Breast epithelium (tissue), 4 donors: ENCODE measurements at regions not wholly inside any gene's neighbourhood (a gene's known extent, or its start where the extent isn't known, plus 50 kb on each side); places are given as distances from the start of the nearest gene placed in this dataset.
"Not testable (repeated sequence)": the region's sequence is repeated elsewhere in the genome, so short reads cannot be mapped to it uniquely, and the experiment has no call there.

Experiments
- DNase-seq, 2 donors: peaks; one replicate each; pipeline ENCODE4 v3.0.0-alpha.2; 2019; ENCODE audit warnings: low spot score in 2 of 2
- H3K27ac ChIP-seq, 2 donors: fragments of 200-600 bp; sonication (generic) in 1 of 2; one replicate each; pipeline ENCODE4 v1.5.1; 2016 to 2019; ENCODE audit warnings: mild to moderate bottlenecking in 1 of 2
- H3K27me3 ChIP-seq, 2 donors: fragments of 200-600 bp; sonication (generic) in 1 of 2; one replicate each; pipeline versions ENCODE4 v1.5.1 to v1.6.0; 2017 to 2019; ENCODE audit warnings: control low read depth in 1 of 2, mild to moderate bottlenecking in 1 of 2
- H3K36me3 ChIP-seq: fragments of 200-600 bp; one replicate; pipeline ENCODE4 v1.5.1; 2019
- H3K4me1 ChIP-seq, 2 donors: fragments of 200-600 bp; sonication (generic); one replicate each; pipeline ENCODE4 v1.5.1; 2016 to 2019; ENCODE audit warnings: control low read depth in 1 of 2
- H3K4me3 ChIP-seq, 3 donors: fragments of 200-600 bp; sonication (generic); 1 replicate in 2 of 3; 2 replicates in 1 of 3; pipeline ENCODE4 v1.5.1; 2016 to 2019; ENCODE audit warnings: mild to moderate bottlenecking in 3 of 3, moderate library complexity in 2 of 3
- H3K9me3 ChIP-seq, 2 donors: fragments of 200-600 bp; sonication (generic) in 1 of 2; one replicate each; pipeline ENCODE4 v1.5.1; 2016 to 2019; ENCODE audit warnings: control low read depth in 1 of 2
- POLR2A ChIP-seq: fragments of 450-650 bp; IDR thresholded peaks from one replicate; pipeline ENCODE4 v1.6.1; 2016; ENCODE audit warnings: antibody characterized with exemption, mild to moderate bottlenecking, moderate library complexity
- POLR2AphosphoS5 ChIP-seq, 3 donors: sonication (generic); formaldehyde crosslinking; IDR thresholded peaks; one replicate each; pipeline ENCODE4 v1.6.1; 2017; ENCODE audit warnings: antibody characterized with exemption in 3 of 3
- intact Hi-C: fragments of 100-400 bp; cut with DNase I; formaldehyde crosslinking; loops from one replicate; pipeline ENCODE4 v1.15.1; 2023; ENCODE audit warnings: low total_unique reads
- TF ChIP-seq, protein P1 (sequence below), 3 donors: fragments of 450-650 bp; IDR thresholded peaks; one replicate each; pipeline ENCODE4 v1.5.1; 2016 to 2017; ENCODE audit warnings: antibody characterized with exemption in 3 of 3, mild to moderate bottlenecking in 3 of 3, moderate library complexity in 3 of 3

DNA sequence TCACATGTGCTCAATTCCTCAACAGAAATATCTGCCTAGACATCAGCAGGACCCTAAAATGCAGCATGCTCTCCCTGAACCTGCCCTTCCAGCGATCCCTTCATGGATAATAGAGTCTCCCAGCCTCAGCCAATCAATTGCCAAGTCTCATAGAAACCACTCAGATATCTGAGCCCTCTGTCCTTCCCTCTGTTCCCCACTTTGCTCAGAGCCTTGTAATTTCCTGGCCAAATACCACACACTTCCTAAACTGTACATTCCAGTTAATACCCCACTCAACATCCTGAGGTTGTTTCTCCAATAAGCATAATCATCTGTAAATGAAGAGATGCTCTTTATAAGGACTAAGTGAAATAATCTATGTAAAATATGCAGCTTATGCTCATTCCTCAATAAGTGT, 59.3 kb upstream of the PTGFRN start:
- DNase-seq, result no peak
- H3K9me3 ChIP-seq, result no peaks in the 10 kb centered on the region
- H3K4me1 ChIP-seq, result no peaks in the 10 kb centered on the region
- no peak overlapping the region for H3K27ac ChIP-seq
- H3K27me3 ChIP-seq, result no peaks in the 10 kb centered on the region
- H3K36me3 ChIP-seq, result no peaks in the 10 kb centered on the region
- no peak overlapping the region for H3K4me3 ChIP-seq
- no peak for TF ChIP-seq POLR2A
- TF ChIP-seq, protein P1, sequence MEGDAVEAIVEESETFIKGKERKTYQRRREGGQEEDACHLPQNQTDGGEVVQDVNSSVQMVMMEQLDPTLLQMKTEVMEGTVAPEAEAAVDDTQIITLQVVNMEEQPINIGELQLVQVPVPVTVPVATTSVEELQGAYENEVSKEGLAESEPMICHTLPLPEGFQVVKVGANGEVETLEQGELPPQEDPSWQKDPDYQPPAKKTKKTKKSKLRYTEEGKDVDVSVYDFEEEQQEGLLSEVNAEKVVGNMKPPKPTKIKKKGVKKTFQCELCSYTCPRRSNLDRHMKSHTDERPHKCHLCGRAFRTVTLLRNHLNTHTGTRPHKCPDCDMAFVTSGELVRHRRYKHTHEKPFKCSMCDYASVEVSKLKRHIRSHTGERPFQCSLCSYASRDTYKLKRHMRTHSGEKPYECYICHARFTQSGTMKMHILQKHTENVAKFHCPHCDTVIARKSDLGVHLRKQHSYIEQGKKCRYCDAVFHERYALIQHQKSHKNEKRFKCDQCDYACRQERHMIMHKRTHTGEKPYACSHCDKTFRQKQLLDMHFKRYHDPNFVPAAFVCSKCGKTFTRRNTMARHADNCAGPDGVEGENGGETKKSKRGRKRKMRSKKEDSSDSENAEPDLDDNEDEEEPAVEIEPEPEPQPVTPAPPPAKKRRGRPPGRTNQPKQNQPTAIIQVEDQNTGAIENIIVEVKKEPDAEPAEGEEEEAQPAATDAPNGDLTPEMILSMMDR (IDR thresholded peaks at IDR 0.05), result no peak
- intact Hi-C loops, result no loop called here

DNA sequence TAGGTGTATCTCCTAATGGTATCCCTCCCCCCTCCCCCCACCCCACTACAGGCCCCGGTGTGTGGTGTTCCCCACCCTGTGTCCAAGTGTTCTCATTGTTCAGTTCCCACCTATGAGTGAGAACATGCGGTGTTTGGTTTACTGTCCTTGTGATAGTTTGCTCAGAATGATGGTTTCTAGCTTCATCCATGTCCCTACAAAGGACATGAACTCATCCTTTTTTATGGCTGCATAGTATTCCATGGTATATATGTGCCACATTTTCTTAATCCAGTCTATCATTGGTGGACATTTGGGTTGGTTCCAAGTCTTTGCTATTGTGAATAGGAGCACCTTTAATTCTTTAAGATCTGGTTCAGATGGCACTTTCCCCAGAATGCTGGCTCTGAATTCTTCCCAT, 58.5 kb upstream of the PTGFRN start:
- intact Hi-C loops, H3K36me3 ChIP-seq, H3K9me3 ChIP-seq, H3K4me3 ChIP-seq, H3K27me3 ChIP-seq, H3K4me1 ChIP-seq, DNase-seq, H3K27ac ChIP-seq: not testable (repeated sequence)

DNA sequence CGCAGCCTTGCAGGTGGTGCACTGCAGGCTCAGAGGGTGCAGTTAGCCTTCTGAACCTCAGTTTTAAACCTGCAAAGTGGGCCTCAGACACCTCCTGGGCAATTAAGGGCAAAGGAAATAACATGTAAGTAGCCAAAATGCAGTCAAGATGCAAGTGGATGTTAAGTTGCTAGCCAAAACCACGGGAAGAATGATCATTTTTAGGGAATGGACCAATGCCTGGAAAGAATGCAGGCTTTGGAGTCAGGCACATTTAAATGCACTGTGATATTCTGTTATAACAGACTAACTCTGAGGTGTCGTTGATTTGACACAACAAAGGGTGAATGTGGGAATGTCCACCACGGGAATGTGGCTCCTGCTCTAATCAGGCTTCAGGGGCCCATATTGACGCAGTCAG, 57.9 kb upstream of the PTGFRN start:
- Histone ChIP-seq H3K4me1 (no peaks in the 10 kb centered on the region), H3K4me3 (no peak overlapping the region), H3K36me3 (no peaks in the 10 kb centered on the region), H3K27me3 (no peaks in the 10 kb centered on the region), H3K27ac (no peak overlapping the region), H3K9me3 (no peaks in the 10 kb centered on the region)
- intact Hi-C loops, result no loop called here
- DNase-seq, result no peak
- no peak for TF ChIP-seq POLR2A
- TF ChIP-seq, protein P1 (IDR thresholded peaks at IDR 0.05), result no peak
- TF ChIP-seq POLR2AphosphoS5 (IDR thresholded peaks at IDR 0.05), result no peak

DNA sequence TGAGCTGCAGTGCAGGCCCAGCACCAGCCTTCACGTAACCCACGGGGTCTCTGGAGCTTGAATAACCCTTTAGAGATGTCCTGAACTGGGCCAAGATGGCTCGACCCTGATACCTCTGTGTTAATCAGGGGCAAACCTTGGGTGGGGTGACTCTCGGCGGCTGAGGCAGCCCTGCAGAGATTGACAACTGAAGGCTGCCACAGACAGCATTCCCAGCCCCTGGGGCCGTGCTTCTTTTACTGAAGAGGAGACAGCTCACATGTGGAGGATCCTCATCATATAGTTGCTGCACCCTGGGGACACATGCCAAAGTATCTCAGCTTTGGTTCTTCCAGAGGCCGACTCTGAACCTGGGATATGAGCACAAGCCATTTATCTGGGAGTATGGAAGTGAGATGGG, 57.3 kb upstream of the PTGFRN start:
- H3K9me3 ChIP-seq, result no peaks in the 10 kb centered on the region
- no peak overlapping the region for H3K27ac ChIP-seq
- no peaks in the 10 kb centered on the region for H3K27me3 ChIP-seq
- H3K4me3 ChIP-seq, result no peak overlapping the region
- TF ChIP-seq, protein P1 (IDR thresholded peaks at IDR 0.05), result no peak
- TF ChIP-seq POLR2A (no peak), POLR2AphosphoS5 (IDR thresholded peaks at IDR 0.05) (no peak)
- no peaks in the 10 kb centered on the region for H3K36me3 ChIP-seq
- DNase-seq, result no peak
- intact Hi-C loops, result no loop called here
- no peaks in the 10 kb centered on the region for H3K4me1 ChIP-seq

DNA sequence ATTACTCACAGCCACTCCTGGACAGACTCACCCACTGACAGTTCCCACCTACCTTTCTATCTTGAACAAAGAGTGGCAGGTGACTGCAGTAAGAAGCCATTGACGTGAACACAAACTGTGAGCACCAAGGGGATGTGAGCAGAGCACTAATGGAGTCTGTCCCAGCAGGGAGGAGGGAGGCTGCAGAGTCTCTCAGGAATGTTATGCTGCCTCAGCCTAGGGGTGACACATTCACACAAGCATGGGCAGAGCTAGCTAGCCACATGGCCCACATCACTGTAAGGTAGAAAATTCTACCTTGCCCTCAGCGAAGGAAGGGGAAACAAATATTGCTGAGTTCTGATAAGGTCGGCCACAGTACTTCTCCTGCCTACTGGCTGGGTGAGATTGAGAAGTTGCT, 56.8 kb upstream of the PTGFRN start:
- intact Hi-C loops, result no loop called here

More for the DNA sequence above, 56.8 kb upstream of the PTGFRN start:
- no peak for DNase-seq
- no peaks in the 10 kb centered on the region for H3K4me1 ChIP-seq
- TF ChIP-seq, protein P1 (IDR thresholded peaks at IDR 0.05), result no peak
- TF ChIP-seq POLR2AphosphoS5 (IDR thresholded peaks at IDR 0.05), result no peak
- no peak for TF ChIP-seq POLR2A
- H3K36me3 ChIP-seq, result no peaks in the 10 kb centered on the region
- H3K4me3 ChIP-seq, result no peak overlapping the region
- no peak overlapping the region for H3K27ac ChIP-seq
- no peaks in the 10 kb centered on the region for H3K9me3 ChIP-seq
- H3K27me3 ChIP-seq, result no peaks in the 10 kb centered on the region
